ENCODE measurements at regions not wholly inside any gene's neighbourhood (a gene's known extent, or its start where the extent isn't known, plus 50 kb on each side); places are given as distances from the start of the nearest gene placed in this dataset.

DNA sequence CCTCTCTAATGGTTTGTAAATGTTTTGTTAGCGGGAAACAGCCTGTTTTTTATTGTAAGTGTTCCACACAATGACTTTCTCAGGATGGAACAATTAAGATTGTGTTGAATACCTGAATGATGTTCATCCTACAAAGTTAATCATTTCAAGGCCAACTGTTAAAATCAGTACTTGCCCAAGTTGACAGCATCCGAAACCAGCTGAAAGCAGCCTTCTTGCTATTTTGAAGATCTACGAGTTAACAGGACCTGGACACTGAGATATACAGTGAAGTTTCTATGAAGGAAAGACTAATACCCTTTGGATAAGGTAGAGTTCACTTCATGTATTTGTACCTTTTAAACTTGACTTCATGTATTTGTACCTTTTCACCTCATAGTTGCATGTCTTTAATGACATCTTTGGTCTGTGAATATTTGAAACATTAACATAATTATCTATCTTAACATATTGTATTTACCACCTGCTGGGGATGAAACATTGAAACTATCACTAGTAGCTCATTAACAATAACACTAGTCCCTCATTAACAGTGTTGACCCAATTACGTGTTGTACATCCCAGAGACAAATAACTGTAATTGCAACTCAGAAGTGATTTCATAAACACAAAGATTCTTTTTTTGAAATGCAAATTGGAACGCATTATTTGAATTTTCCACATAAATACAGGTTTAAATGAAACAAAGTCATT, 556.0 kb upstream of the MEX3C start:
- ATAC-seq: no peak
- H3K27me3 Mint-ChIP-seq: no peaks in the 10 kb centered on the region

DNA sequence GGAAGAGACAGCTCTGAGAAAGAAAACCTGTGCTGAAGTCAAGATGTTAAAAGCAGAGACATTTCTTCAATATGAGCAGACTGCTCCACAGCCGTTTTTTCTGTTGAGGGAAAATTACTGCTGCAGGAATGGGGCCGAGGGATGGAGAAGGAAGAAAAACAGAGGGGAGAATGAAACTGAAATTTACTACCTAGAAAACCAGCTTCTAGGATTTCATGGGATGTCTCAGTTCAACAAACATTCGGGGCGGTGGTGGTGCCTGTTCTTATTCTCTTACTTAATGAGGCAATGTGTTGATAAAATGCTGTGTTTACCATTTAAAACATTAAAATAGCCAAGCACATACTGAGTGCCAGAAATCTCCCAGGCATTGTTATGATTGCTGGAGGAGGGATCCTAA, 557.1 kb upstream of the MEX3C start:
- no peak for ATAC-seq
- Mint-ChIP-seq H3K27ac (no peak overlapping the region), H3K9me3 (no peaks in the 10 kb centered on the region), H3K27me3 (no peaks in the 10 kb centered on the region), H3K36me3 (ENCODE audit: low read depth) (no peaks in the 10 kb centered on the region), H3K4me3 (no peak overlapping the region), H3K4me1 (no peaks in the 10 kb centered on the region)
- DNase-seq: no peak

More for the DNA sequence above, 556.0 kb upstream of the MEX3C start:
- Mint-ChIP-seq H3K9me3 (no peaks in the 10 kb centered on the region), H3K36me3 (ENCODE audit: low read depth) (no peaks in the 10 kb centered on the region), H3K4me1 (no peaks in the 10 kb centered on the region), H3K27ac (no peak overlapping the region), H3K4me3 (no peak overlapping the region)
- no peak for DNase-seq

DNA sequence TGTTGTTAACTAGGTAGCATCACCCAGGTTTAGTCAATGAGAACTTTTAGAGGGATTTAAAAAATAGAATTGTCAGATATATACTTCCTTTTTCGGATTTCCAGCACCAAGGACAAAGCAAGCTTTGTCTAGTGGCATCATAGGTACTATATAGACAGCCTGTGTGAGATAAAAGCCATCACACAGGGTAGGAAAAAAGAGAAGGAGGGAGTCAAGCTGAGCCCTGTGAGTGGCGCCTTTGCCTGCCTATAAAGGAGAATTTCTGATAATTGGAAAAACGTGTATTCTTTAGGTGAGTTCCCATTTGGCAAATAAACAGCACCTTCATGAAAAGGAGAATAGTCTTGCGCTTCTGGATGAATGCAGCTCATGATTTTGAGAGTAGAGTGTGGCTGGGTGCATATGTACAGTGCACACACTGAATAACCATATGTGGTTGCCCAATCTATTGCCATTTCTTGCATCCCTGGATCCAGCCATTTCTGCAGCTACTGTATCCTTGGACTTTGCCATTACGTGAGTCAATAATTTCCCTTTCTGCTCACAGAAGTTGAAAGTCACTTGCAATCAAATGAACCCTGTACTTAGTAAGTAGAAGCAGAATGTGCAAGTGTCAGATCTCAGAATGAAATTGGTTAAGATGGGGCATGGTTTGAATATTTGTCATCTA, 559.9 kb upstream of the MEX3C start:
- Mint-ChIP-seq H3K36me3 (ENCODE audit: low read depth) (no peaks in the 10 kb centered on the region), H3K9me3 (no peaks in the 10 kb centered on the region), H3K27me3 (no peaks in the 10 kb centered on the region), H3K4me3 (no peak overlapping the region), H3K4me1 (no peaks in the 10 kb centered on the region), H3K27ac (no peak overlapping the region)
- DNase-seq (no peak), ATAC-seq (no peak)

DNA sequence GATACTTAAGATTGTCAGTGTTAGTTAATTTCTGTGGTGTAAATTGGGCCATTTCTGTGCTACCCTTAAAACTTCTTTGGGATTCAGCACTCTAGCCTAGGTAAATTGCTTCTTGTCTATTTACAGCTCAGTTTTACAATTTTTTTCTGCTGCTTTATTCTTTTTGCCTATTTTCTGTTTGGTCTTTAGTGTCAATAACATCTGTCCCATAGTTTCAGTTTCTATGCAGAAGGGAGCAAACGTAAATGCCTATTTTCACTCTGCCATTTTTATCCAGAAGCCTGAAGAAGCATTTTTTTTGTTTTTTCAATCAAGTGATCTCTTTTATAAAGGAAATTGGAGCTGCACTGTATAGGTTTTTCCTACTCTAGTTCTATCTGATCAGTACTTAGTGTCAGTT, 564.9 kb upstream of the MEX3C start:
- DNase-seq: no peak
- Mint-ChIP-seq H3K9me3 (peaks cover 8% of the 10 kb centered on the region), H3K27me3 (no peaks in the 10 kb centered on the region), H3K36me3 (ENCODE audit: low read depth) (no peaks in the 10 kb centered on the region), H3K4me1 (no peaks in the 10 kb centered on the region), H3K27ac (no peak overlapping the region), H3K4me3 (no peak overlapping the region)
- no peak for ATAC-seq

DNA sequence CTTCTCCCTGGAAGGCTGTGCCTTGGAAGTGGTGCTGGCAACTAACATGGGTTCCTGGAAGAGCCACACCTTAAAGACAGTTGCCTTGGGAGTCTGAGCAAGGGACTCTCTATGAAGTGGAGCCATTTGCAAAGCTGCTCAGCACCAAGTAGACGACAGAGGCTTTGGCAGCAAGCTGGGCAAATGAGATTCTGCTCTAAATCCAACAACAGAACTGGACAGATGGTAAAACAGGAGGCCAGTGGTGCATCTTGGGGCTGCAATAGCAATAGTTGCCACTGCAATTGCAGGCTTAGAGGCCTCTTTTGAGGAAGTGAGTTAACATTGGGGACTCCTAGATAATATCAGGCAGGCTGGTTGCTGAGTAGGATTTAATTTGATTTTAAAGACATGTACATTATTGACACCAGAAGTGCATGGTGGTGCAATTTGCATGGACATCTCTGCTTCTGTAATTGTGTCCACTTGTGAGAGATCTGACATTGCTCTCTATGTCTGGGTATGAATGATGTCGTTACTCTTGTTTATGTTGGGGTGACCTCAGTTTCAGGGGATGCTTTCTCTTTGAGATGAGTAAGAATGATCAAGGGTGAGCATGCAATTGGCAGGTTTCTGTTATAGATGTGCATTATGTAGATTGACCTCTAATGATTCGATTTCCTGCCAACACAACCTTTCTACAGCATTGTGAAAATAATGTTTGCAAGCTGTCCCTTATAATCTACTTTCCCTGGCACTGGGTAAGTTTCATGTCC, 568.3 kb upstream of the MEX3C start:
- H3K4me1 Mint-ChIP-seq: no peaks in the 10 kb centered on the region
- H3K9me3 Mint-ChIP-seq: peaks cover 8% of the 10 kb centered on the region
- no peak overlapping the region for H3K4me3 Mint-ChIP-seq
- H3K36me3 Mint-ChIP-seq (ENCODE audit: low read depth): no peaks in the 10 kb centered on the region
- no peaks in the 10 kb centered on the region for H3K27me3 Mint-ChIP-seq
- DNase-seq (no peak), ATAC-seq (no peak)
- H3K27ac Mint-ChIP-seq: no peak overlapping the region

DNA sequence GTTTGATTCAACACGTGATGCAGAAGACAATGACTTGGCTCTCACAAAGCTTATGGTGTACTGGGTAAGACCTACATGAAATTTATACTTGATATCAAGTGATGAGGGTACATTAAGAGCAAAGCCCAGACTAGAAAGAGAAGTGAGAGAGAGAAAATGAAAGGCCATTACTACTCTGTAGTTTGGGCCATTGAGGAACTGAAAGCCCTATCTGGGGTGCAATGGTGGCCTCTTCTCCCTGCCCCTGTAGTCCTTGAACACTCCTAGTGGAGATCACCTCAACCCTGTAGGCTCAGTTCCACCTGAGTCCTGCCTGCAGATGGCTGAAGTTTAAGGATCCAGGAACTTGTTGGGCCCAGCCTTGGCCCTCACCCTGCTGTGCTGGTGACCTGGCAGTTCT, 569.8 kb upstream of the MEX3C start:
- H3K4me3 Mint-ChIP-seq: no peak overlapping the region
- no peak for DNase-seq
- no peaks in the 10 kb centered on the region for H3K4me1 Mint-ChIP-seq

DNA sequence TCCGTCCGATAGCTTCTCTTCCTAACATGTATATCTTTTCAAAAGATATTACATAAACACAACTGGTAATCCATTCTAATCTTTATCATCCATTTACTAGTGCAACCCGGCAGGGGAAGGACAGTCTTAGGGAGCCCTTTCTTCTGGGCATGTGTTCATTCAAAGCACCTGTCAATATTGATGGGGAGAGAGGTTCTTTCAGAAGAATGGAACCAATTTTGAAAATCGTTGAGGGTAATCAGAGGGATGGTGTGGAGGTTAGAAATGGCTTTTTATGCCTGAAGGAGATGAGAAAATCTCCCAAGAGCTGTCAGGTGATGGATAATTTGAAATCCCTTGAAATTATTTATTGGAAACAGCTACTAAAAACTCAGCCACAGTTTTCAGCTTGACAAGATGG, 561.9 kb upstream of the DCC start:
- Mint-ChIP-seq H3K27me3 (no peaks in the 10 kb centered on the region), H3K27ac (no peak overlapping the region), H3K9me3 (peaks cover 6% of the 10 kb centered on the region), H3K4me1 (no peaks in the 10 kb centered on the region), H3K36me3 (ENCODE audit: low read depth) (no peaks in the 10 kb centered on the region), H3K4me3 (no peak overlapping the region)
- DNase-seq: no peak
- ATAC-seq: no peak

More for the DNA sequence above, 569.8 kb upstream of the MEX3C start:
- Mint-ChIP-seq H3K27me3 (no peaks in the 10 kb centered on the region), H3K27ac (no peak overlapping the region), H3K36me3 (ENCODE audit: low read depth) (no peaks in the 10 kb centered on the region), H3K9me3 (peaks cover 8% of the 10 kb centered on the region)
- no peak for ATAC-seq

DNA sequence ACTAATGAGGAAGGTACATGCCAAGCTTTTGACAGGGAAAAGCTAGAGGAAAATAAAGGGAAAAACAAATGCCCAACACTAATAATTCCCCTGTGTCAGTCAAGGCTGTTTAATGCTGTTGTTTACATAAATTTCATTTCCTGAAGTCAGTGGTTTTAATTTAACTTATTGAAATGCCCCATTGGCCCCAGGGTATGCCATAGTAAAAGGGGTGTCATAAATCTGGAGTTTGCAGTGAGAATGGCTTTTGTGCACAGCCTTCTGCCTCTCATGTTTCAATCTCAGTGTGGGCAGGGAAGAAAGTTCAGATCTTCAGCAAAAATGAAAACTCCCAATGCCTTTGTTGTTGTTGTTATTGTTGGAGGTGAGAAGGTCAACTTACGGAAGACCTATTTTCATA, 550.1 kb upstream of the DCC start:
- DNase-seq (no peak), ATAC-seq (no peak)
- Mint-ChIP-seq H3K4me3 (no peak overlapping the region), H3K27me3 (no peaks in the 10 kb centered on the region), H3K27ac (no peak overlapping the region), H3K4me1 (no peaks in the 10 kb centered on the region), H3K36me3 (ENCODE audit: low read depth) (no peaks in the 10 kb centered on the region), H3K9me3 (no peaks in the 10 kb centered on the region)

DNA sequence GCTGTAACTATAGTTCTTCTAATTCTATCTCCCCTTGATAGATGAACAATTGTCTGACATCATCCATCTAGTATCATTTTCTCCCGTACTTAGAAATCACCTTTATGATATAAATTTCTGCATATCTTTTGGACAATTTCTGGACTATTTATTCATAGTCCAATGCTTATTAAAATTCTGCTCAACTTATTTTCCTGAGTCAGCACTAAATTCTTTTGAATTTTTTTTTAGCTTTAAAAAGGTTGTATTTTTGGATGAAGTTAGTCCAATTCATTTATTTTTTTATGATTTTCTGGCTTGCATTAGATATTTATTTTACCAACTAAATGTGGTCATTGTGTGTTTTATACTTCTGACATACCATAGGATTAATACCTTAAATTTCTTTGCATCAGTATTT, 538.5 kb upstream of the DCC start:
- Mint-ChIP-seq H3K27ac (no peak overlapping the region), H3K36me3 (ENCODE audit: low read depth) (no peaks in the 10 kb centered on the region), H3K9me3 (peaks cover 8% of the 10 kb centered on the region), H3K27me3 (peaks cover 2% of the 10 kb centered on the region), H3K4me1 (no peaks in the 10 kb centered on the region), H3K4me3 (no peak overlapping the region)
- ATAC-seq (no peak), DNase-seq (no peak)

DNA sequence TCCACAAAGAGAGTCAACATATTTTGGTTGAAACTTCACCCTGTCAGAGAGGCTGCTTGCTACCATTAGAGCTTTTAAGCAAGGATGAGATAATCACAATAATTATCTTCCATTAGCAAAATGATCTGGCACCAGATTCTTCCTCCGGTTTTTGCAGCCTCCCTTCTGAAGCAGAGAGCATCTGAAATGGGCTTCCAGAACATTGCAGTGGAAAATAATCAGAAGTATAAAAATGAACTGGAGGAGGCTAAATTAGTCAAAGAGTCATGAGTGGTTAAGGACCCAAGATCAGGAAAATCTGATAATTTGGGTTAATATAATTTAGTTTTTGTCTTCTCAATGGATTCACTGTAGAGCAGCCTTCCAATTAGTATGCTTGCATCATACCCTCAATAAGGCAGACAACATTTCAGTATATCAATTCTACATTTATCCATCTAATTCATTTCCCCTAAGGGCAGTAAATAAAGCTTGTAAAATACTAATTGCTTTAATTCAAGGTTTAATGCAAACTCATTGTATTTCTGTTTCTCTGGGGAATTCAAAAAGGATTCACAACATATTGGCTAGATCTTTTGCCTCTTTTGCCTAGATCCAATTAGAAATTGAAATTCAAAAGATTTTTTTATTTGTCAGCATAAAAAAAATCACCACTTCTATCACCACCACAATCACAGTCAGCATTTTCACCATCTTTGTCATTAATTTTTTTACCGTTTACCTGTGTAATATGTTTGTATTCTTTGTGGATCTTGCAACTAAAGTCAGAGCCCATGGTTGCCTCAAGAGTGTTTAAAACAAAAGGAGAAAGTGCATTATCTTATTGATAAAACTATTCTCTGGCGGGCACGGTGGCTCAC, 537.2 kb upstream of the DCC start:
- H3K4me3 Mint-ChIP-seq: no peak overlapping the region
- ATAC-seq: no peak
- H3K4me1 Mint-ChIP-seq: no peaks in the 10 kb centered on the region
- DNase-seq: no peak
- H3K9me3 Mint-ChIP-seq: peaks cover 8% of the 10 kb centered on the region
- H3K36me3 Mint-ChIP-seq (ENCODE audit: low read depth): no peaks in the 10 kb centered on the region
- peaks cover 2% of the 10 kb centered on the region for H3K27me3 Mint-ChIP-seq
- no peak overlapping the region for H3K27ac Mint-ChIP-seq

DNA sequence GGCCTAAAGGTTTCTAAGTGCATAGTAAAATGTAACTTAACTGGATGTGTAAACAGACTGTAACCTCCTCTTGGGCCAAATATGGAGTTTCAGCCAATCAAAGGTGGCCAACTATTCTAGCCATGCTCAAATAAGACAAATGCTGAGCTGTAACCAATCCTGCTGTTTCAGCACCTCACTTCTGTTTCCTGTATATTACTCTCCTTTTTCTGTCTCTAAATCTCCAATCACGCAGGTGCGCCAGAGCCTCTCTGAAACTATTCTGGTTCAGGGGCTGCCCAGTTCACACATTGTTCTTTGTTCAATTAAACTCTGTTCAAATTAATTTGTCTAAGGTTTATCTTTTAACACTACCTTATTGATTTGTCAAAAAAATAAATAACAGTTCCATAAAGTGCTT, 532.7 kb upstream of the DCC start:
- ATAC-seq: no peak

DNA sequence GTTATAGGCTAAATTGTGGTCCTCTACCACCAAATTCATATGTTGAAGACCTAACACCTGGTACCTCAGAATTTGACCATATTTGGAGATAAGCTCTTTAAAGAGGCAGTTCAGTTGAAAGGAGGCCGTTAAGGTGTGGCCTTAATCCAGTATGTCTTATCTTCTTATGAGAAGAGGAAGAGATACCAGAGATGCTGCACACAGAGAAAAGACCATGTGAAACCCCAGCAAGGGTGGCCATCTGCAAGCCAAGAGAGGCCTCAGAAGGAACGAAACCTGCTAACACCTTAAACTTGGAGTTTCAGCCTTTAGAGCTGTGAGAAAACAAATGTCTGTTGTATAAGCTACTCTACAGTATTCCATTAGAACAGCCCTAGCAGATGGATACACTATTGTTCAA, 528.1 kb upstream of the DCC start:
- no peak overlapping the region for H3K27ac Mint-ChIP-seq
- ATAC-seq: no peak
- H3K9me3 Mint-ChIP-seq: peaks cover 7% of the 10 kb centered on the region
- no peak for DNase-seq
- no peaks in the 10 kb centered on the region for H3K4me1 Mint-ChIP-seq
- H3K4me3 Mint-ChIP-seq: no peak overlapping the region
- H3K27me3 Mint-ChIP-seq: no peaks in the 10 kb centered on the region
- H3K36me3 Mint-ChIP-seq (ENCODE audit: low read depth): no peaks in the 10 kb centered on the region

More for the DNA sequence above, 532.7 kb upstream of the DCC start:
- no peaks in the 10 kb centered on the region for H3K9me3 Mint-ChIP-seq
- no peaks in the 10 kb centered on the region for H3K27me3 Mint-ChIP-seq
- DNase-seq: no peak
- H3K27ac Mint-ChIP-seq: no peak overlapping the region
- no peaks in the 10 kb centered on the region for H3K4me1 Mint-ChIP-seq
- H3K4me3 Mint-ChIP-seq: no peak overlapping the region
- no peaks in the 10 kb centered on the region for H3K36me3 Mint-ChIP-seq (ENCODE audit: low read depth)

DNA sequence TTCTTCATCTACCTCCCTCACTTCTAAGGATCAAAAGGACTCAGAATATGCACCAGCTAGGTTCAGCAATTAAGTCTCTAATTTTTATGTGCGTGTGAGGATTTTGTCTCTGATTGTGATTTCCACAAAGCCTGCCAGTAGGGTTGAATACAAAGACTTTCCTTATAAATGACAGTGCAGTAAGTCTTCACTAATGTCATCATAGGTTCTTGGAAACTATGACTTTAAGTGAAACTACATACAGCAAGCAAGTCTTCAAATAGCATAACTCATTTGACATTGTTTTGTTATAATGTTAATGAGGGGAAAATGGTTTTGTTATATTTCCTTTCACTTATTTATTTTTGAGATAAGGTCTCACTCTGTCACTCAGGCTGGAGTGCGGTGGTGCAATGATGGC, 526.3 kb upstream of the DCC start:
- H3K27me3 Mint-ChIP-seq: no peaks in the 10 kb centered on the region
- peaks cover 7% of the 10 kb centered on the region for H3K9me3 Mint-ChIP-seq

DNA sequence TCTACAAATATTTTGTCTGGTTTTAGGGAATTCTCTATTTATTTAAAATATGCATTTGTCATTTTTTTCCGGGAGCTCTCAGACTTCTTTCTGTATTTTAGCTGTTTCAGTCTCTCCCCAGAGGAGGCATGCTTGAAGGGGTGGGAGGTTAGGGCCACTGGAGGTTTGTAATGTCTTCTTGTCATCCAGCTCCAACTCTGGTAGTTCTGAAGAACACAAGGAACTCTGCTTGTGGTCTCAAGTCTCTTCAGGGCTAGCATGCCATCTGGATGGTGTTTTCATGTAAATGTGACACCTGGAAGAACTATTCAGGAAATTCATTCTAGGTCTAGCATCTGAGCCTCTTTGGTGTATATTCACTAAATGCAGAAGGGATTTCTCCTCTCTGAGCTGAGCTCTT, 518.4 kb upstream of the DCC start:
- ATAC-seq: no peak
- Mint-ChIP-seq H3K9me3 (no peaks in the 10 kb centered on the region), H3K4me3 (no peak overlapping the region), H3K36me3 (ENCODE audit: low read depth) (no peaks in the 10 kb centered on the region), H3K27ac (no peak overlapping the region), H3K4me1 (no peaks in the 10 kb centered on the region), H3K27me3 (no peaks in the 10 kb centered on the region)
- no peak for DNase-seq

More for the DNA sequence above, 526.3 kb upstream of the DCC start:
- Mint-ChIP-seq H3K36me3 (ENCODE audit: low read depth) (no peaks in the 10 kb centered on the region), H3K4me1 (no peaks in the 10 kb centered on the region), H3K4me3 (no peak overlapping the region), H3K27ac (no peak overlapping the region)
- no peak for ATAC-seq
- DNase-seq: no peak

All from activated naive CD8-positive, alpha-beta T cell treated with anti-CD3 and anti-CD28 coated beads, Interleukin-2, amount 50 U/mL, for 24 hours (primary cell).